ENCODE measurements at regions not wholly inside any gene's neighbourhood (a gene's known extent, or its start where the extent isn't known, plus 50 kb on each side); places are given as distances from the start of the nearest gene placed in this dataset.

GRCh38 chr3:124413989-124414598 is 316.2 kb upstream of the UMPS start:
- Histone ChIP-seq H3K27ac (ENCODE audit: low read depth in 1 of 2, low read length in 2 of 2) (no peak overlapping the region), H3K27me3 (ENCODE audit: control insufficient read depth in 4 of 4, insufficient read depth in 4 of 4, low read length in 3 of 4) (no peaks in the 10 kb centered on the region), H3K4me3 (ENCODE audit: low read depth in 1 of 3, low read length in 3 of 3) (no peak overlapping the region), H3K9ac (ENCODE audit: low read depth in 1 of 2, low read length in 2 of 2) (no peak overlapping the region), H3K4me1 (ENCODE audit: control insufficient read depth in 4 of 4, insufficient read depth in 4 of 4, low read length in 3 of 4) (peaks cover 3 to 24% (median 18%) of the 10 kb centered on the region in 4 donors), H3K9me3 (ENCODE audit: control insufficient read depth in 4 of 4, low read length in 3 of 4) (no peaks in the 10 kb centered on the region), H3K36me3 (ENCODE audit: control insufficient read depth in 4 of 4, insufficient read depth in 3 of 4, low read depth in 1 of 4, low read length in 3 of 4) (no peaks in the 10 kb centered on the region)
- DNase-seq (ENCODE audit: low spot score): no peak
- TF ChIP-seq RAD21 (IDR thresholded peaks at IDR 0.05) (no peak), YY1 (IDR thresholded peaks at IDR 0.05) (peak; percentile 41), JUND (IDR thresholded peaks at IDR 0.05) (no peak), RXRA (IDR thresholded peaks at IDR 0.05) (peak in 1 of 2 donors; percentile 16), HNF4A (conservative IDR thresholded peaks at IDR 0.05) (peak in 1 of 2 donors; percentile 11)
- WGBS: 63% methylated on average over 7 of the region's 7 CpGs

GRCh38 chr3:124415446-124415960 is 314.7 kb upstream of the UMPS start:
- no peak for DNase-seq (ENCODE audit: low spot score)
- Histone ChIP-seq H3K4me1 (ENCODE audit: control insufficient read depth in 4 of 4, insufficient read depth in 4 of 4, low read length in 3 of 4) (peaks cover 3 to 24% (median 18%) of the 10 kb centered on the region in 4 donors), H3K36me3 (ENCODE audit: control insufficient read depth in 4 of 4, insufficient read depth in 3 of 4, low read depth in 1 of 4, low read length in 3 of 4) (no peaks in the 10 kb centered on the region), H3K4me3 (ENCODE audit: low read depth in 1 of 3, low read length in 3 of 3) (no peak overlapping the region), H3K27me3 (ENCODE audit: control insufficient read depth in 4 of 4, insufficient read depth in 4 of 4, low read length in 3 of 4) (no peaks in the 10 kb centered on the region), H3K9me3 (ENCODE audit: control insufficient read depth in 4 of 4, low read length in 3 of 4) (no peaks in the 10 kb centered on the region), H3K9ac (ENCODE audit: low read depth in 1 of 2, low read length in 2 of 2) (no peak overlapping the region), H3K27ac (ENCODE audit: low read depth in 1 of 2, low read length in 2 of 2) (no peak overlapping the region)
- no peak for TF ChIP-seq SP1 (IDR thresholded peaks at IDR 0.05)
- no peak for TF ChIP-seq ZBTB33 (IDR thresholded peaks at IDR 0.05)
- no peak for TF ChIP-seq RAD21 (IDR thresholded peaks at IDR 0.05)
- no peak for TF ChIP-seq REST (IDR thresholded peaks at IDR 0.05)
- no peak for TF ChIP-seq HNF4G (IDR thresholded peaks at IDR 0.05)
- TF ChIP-seq EGR1 (IDR thresholded peaks at IDR 0.05; ENCODE audit: low read depth in 2 of 2): no peak
- no peak for TF ChIP-seq JUND (IDR thresholded peaks at IDR 0.05)
- no peak for TF ChIP-seq TAF1 (conservative IDR thresholded peaks at IDR 0.05)
- TF ChIP-seq FOXA2 (IDR thresholded peaks at IDR 0.05): no peak
- no peak for TF ChIP-seq HNF4A (conservative IDR thresholded peaks at IDR 0.05)
- TF ChIP-seq GABPA (IDR thresholded peaks at IDR 0.05 in 1 of 2, conservative IDR thresholded peaks at IDR 0.05 in 1 of 2): no peak
- TF ChIP-seq FOXA1 (IDR thresholded peaks at IDR 0.05): no peak
- TF ChIP-seq CTCF (IDR thresholded peaks at IDR 0.05; ENCODE audit: low read depth, low read length, missing input control): no peak
- TF ChIP-seq YY1 (IDR thresholded peaks at IDR 0.05): no peak
- TF ChIP-seq RXRA (IDR thresholded peaks at IDR 0.05): no peak
- no peak for TF ChIP-seq NR2F2 (IDR thresholded peaks at IDR 0.05)
- TF ChIP-seq ATF3 (IDR thresholded peaks at IDR 0.05): no peak
- TF ChIP-seq MAX (IDR thresholded peaks at IDR 0.05): no peak
- WGBS: 88% methylated on average over 3 of the region's 3 CpGs

All from liver (tissue), 8 donors.